ENCODE measurements at regions not wholly inside any gene's neighbourhood (a gene's known extent, or its start where the extent isn't known, plus 50 kb on each side); places are given as distances from the start of the nearest gene placed in this dataset.

DNA sequence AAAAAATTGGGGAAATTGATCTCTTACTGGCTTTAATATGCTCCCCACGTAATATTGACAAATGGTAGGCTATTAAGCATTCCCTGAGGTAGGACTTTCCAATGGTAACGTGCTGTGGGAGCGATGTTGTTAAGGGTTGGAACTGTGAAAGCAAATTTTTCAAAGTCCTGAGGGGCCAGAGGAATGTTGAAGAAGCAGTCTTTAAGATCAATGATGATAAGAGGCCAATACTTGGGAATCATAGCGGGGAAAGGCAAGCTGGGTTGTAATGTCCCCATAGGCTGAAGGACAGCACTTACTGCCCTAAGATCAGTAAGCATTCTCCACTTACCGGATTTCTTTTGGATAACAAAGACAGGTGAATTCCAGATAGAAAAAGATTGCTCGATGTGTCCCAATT is 69.6 kb upstream of the ARL4D start:
- Mint-ChIP-seq H3K27me3 (ENCODE audit: low read depth) (no peaks in the 10 kb centered on the region), H3K4me3 (ENCODE audit: unreplicated experiment) (no peak overlapping the region), H3K9me3 (ENCODE audit: low read depth) (no peaks in the 10 kb centered on the region), H3K36me3 (ENCODE audit: low read depth) (no peaks in the 10 kb centered on the region), H3K27ac (ENCODE audit: unreplicated experiment) (no peak overlapping the region), H3K4me1 (ENCODE audit: low read depth) (peaks cover 17% of the 10 kb centered on the region)
- no peak for TF ChIP-seq CTCF (IDR thresholded peaks at IDR 0.05)
- no peak for DNase-seq (ENCODE audit: low spot score)

DNA sequence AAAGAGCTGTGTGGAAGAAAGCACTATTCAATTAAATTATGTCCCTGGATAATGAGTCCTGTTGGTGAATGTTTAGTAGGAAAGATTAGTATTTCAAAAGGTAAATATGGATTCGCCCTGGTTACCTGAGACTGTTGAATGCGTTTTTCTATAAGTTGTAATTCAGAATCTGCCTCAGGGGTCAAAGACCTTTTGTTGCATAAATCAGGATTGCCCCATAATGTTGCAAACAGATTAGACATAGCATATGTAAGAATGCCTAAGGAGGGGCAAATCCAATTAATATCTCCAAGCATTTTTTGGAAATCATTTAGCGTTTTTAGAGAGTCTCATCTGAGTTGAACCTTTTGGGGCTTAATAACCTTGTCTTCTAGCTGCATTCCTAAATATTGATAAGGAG is 70.1 kb upstream of the ARL4D start:
- Mint-ChIP-seq H3K36me3 (ENCODE audit: low read depth) (no peaks in the 10 kb centered on the region), H3K4me3 (ENCODE audit: unreplicated experiment) (no peak overlapping the region), H3K9me3 (ENCODE audit: low read depth) (no peaks in the 10 kb centered on the region), H3K27me3 (ENCODE audit: low read depth) (no peaks in the 10 kb centered on the region), H3K27ac (ENCODE audit: unreplicated experiment) (no peak overlapping the region), H3K4me1 (ENCODE audit: low read depth) (peaks cover 12% of the 10 kb centered on the region)
- no peak for TF ChIP-seq CTCF (IDR thresholded peaks at IDR 0.05)
- no peak for DNase-seq (ENCODE audit: low spot score)

DNA sequence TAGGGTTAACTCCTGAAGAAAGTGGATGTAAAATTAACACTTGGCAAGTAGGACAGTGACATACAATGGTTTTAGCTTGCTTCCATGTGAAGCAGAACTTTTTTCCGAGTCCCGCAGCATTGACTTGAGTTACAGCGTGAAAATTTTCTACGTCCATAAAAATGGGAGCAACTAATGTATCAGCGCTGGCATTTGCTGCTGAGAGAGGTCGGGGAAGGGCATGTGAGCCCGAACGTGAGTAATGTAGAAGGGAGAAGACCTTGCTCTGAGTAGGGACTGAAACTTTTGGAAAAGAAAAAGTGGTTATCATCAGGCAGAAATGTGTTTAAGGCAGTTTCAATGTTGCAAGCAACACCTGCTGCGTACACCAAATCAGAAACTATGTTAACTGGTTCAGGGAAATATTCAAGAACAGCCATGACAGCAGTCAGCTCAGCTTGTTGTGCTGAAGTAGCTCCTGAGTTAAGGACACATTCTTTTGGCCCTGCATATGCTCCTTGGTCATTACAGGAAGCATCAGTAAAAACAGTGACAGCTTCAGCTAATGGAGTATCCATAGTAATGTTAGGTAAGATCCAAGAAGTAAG is 70.9 kb upstream of the ARL4D start:
- no peaks in the 10 kb centered on the region for H3K36me3 Mint-ChIP-seq (ENCODE audit: low read depth)
- no peaks in the 10 kb centered on the region for H3K27me3 Mint-ChIP-seq (ENCODE audit: low read depth)
- H3K4me3 Mint-ChIP-seq (ENCODE audit: unreplicated experiment) = no peak overlapping the region
- no peaks in the 10 kb centered on the region for H3K9me3 Mint-ChIP-seq (ENCODE audit: low read depth)
- DNase-seq (ENCODE audit: low spot score) = no peak
- TF ChIP-seq CTCF (IDR thresholded peaks at IDR 0.05) = no peak
- H3K4me1 Mint-ChIP-seq (ENCODE audit: low read depth) = peaks cover 9% of the 10 kb centered on the region
- H3K27ac Mint-ChIP-seq (ENCODE audit: unreplicated experiment) = no peak overlapping the region

DNA sequence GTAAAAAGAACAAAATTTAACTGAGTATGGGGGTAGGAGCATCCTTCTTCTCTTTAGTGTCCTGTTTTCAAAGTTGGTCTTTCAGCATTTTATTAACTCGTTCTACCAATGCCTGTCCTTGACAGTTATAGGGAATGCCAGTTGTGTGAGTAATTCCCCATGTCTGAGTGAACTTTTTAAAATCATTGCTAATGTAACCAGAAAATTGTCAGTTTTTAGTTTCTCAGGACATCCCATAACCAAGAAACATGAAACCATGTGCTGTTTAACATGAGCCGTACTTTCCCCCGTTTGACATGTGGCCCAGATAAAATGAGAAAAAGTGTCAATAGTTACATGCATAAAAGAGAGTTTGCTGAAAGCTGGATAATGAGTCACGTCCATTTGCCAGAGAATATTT is 71.4 kb upstream of the ARL4D start:
- H3K27me3 Mint-ChIP-seq (ENCODE audit: low read depth) = no peaks in the 10 kb centered on the region
- peaks cover 9% of the 10 kb centered on the region for H3K4me1 Mint-ChIP-seq (ENCODE audit: low read depth)
- no peaks in the 10 kb centered on the region for H3K36me3 Mint-ChIP-seq (ENCODE audit: low read depth)
- no peak for TF ChIP-seq CTCF (IDR thresholded peaks at IDR 0.05)
- no peak for DNase-seq (ENCODE audit: low spot score)
- H3K4me3 Mint-ChIP-seq (ENCODE audit: unreplicated experiment) = no peak overlapping the region
- H3K27ac Mint-ChIP-seq (ENCODE audit: unreplicated experiment) = no peak overlapping the region
- no peaks in the 10 kb centered on the region for H3K9me3 Mint-ChIP-seq (ENCODE audit: low read depth)

DNA sequence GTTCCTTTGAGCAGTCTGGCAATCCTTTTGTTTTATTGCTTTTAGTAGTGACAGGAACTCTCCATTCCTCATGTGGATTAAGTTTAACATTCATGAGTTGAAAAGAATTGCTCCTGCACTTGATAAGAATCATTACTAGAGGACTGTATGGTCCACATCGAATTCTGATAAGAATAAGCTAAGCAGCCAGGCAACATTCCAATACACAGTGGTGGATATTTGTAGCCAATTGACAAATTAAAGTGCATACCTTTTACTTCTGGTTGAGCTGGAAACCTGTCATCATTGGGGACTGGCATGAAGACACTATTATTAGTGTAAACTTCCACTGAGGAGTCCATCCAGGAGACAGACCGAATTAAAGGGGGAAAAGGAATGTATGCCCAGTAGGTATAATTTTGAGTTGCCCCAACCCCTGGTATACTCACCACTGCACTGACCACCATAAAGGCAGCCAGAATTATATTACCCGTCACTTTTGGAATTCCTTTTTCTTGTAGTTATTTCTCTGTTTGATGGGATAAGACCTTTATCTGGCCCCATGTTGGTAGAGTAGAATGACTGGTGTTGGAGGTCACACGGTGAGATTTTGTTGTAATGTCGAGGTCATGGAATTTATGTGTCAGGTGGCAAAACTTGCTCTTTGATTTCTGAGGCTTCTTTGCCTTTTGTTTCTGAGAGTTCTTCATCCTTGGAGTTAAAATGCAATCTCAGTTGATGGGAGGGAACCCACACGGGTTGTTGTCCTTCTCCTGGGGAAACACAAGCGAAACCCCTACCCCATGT is 72.1 kb upstream of the ARL4D start:
- H3K4me1 Mint-ChIP-seq (ENCODE audit: low read depth) = peaks cover 14% of the 10 kb centered on the region
- H3K36me3 Mint-ChIP-seq (ENCODE audit: low read depth) = no peaks in the 10 kb centered on the region
- H3K4me3 Mint-ChIP-seq (ENCODE audit: unreplicated experiment) = no peak overlapping the region
- no peaks in the 10 kb centered on the region for H3K9me3 Mint-ChIP-seq (ENCODE audit: low read depth)
- no peaks in the 10 kb centered on the region for H3K27me3 Mint-ChIP-seq (ENCODE audit: low read depth)
- no peak for TF ChIP-seq CTCF (IDR thresholded peaks at IDR 0.05)
- H3K27ac Mint-ChIP-seq (ENCODE audit: unreplicated experiment) = no peak overlapping the region
- DNase-seq (ENCODE audit: low spot score) = no peak
